Activated CD8-positive, alpha-beta T cell treated with anti-CD3 and anti-CD28 coated beads, Interleukin-2, amount 10 ng/mL, durations not matched to agents 7 days and 5 days (primary cell): ENCODE measurements at regions not wholly inside any gene's neighbourhood (a gene's known extent, or its start where the extent isn't known, plus 50 kb on each side); places are given as distances from the start of the nearest gene placed in this dataset.

Experiments used
- ATAC-seq: fragments of 150-1000 bp; cut with Tn5 transposase; one replicate; pipeline ENCODE4 v1.10.0; 2021; ENCODE audit warnings: moderate library complexity
- CTCF ChIA-PET: fragments of 350-600 bp; sonication (Branson Sonifier 250); formaldehyde crosslinking; loops from one replicate; lab custom pipeline; 2021; ENCODE audit warnings: antibody characterized with exemption; lab: Charles Lee
- POLR2A ChIA-PET: fragments of 350-600 bp; sonication (Branson Sonifier 250); formaldehyde crosslinking; loops from one replicate; lab custom pipeline; 2021; ENCODE audit warnings: antibody characterized with exemption; lab: Charles Lee
- DNase-seq: peaks from one replicate; pipeline ENCODE4 v3.0.0-alpha.2; 2020
- H3K27ac Mint-ChIP-seq: one replicate; pipeline ENCODE4 v1.8.0; 2021; ENCODE audit warnings: mild to moderate bottlenecking, mixed read lengths
- H3K27me3 Mint-ChIP-seq: one replicate; pipeline ENCODE4 v1.8.0; 2021; ENCODE audit warnings: low read depth, mixed read lengths
- H3K36me3 Mint-ChIP-seq: one replicate; pipeline ENCODE4 v1.8.0; 2021; ENCODE audit warnings: low read depth, mixed read lengths
- H3K4me1 Mint-ChIP-seq: one replicate; pipeline ENCODE4 v1.8.0; 2021; ENCODE audit warnings: low read depth, mixed read lengths
- H3K4me3 Mint-ChIP-seq: one replicate; pipeline ENCODE4 v1.8.0; 2021; ENCODE audit warnings: mild to moderate bottlenecking, mixed read lengths
- H3K9me3 Mint-ChIP-seq: one replicate; pipeline ENCODE4 v1.8.0; 2022; ENCODE audit warnings: mixed read lengths; ENCODE audit not compliant: insufficient read depth

DNA sequence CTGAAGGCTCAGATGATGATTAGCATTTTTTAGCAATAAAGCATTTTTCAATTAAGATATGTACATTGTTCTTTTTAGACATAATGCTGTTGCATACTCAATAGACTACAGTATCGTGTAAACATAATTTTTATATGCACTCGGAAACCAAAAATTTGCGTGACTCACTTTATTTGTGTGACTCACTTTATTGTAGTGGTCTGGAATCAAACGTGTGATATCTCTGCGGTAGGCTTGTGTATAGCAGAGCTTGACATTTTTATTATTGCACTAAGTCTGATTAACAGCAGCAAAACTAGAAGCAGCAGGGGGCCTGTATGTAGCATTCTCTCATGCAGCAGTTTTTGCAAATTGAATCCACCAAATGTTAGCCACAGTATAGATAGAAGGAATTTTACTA, 119.1 kb upstream of the PRDX4 start:
- ATAC-seq: no peak
- H3K4me1 Mint-ChIP-seq: no peaks in the 10 kb centered on the region
- POLR2A ChIA-PET: no interaction called here
- no peak overlapping the region for H3K4me3 Mint-ChIP-seq
- no peaks in the 10 kb centered on the region for H3K9me3 Mint-ChIP-seq
- CTCF ChIA-PET: no interaction called here
- H3K27me3 Mint-ChIP-seq: peaks cover 2% of the 10 kb centered on the region
- H3K36me3 Mint-ChIP-seq: no peaks in the 10 kb centered on the region
- H3K27ac Mint-ChIP-seq: no peak overlapping the region
- DNase-seq: no peak

DNA sequence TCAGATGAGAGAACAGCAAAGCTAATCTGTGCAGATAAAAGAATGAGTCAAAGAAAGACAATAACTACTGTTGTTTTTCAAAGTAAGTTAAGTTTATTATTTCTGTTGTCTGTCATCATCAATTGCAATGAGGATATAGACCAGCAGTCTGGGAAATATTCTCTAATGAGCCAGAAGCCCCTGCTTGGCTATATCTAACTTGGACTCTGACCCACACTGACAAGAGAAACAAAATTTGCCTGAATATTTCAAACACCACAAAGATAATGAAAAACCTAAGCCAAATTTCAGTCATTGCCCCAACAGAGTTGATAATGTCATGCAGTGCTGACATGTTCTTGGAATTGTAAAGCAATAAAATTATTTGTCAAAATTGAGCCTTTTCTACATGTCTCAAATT, 115.0 kb upstream of the PRDX4 start:
- H3K4me1 Mint-ChIP-seq: no peaks in the 10 kb centered on the region
- no peaks in the 10 kb centered on the region for H3K27me3 Mint-ChIP-seq
- DNase-seq: no peak
- H3K27ac Mint-ChIP-seq: no peak overlapping the region
- H3K9me3 Mint-ChIP-seq: no peaks in the 10 kb centered on the region
- H3K36me3 Mint-ChIP-seq: no peaks in the 10 kb centered on the region
- ATAC-seq: no peak
- ChIA-PET CTCF (interaction anchor here (1.0 to 2.2 kb wide), 2 partner anchors 41 to 350 kb away, joined by 3 to 6 read pairs; no protein-coding TSS in a partner anchor), POLR2A (no interaction called here)
- H3K4me3 Mint-ChIP-seq: no peak overlapping the region

DNA sequence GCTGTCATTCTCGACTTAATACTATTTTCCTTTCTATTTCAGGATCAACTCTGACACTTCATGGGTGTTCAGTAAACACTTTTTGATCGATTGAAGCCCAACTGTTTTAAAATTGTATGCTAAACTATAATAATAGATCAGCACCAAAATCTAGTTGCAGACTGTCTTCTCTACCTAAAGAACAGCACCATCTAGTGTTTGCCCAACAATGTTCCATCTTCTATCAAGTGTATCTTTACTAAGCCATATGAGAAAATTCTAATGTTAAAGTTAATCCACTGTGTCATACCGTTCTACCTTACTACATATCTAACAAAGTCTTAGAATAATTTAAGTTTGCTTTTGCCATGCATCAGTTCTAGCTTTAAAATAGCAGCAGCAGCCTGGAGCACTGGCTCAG, 113.0 kb upstream of the PRDX4 start:
- no peak overlapping the region for H3K4me3 Mint-ChIP-seq
- H3K27me3 Mint-ChIP-seq: no peaks in the 10 kb centered on the region
- ChIA-PET POLR2A (no interaction called here), CTCF (no interaction called here)
- no peak for DNase-seq
- no peaks in the 10 kb centered on the region for H3K9me3 Mint-ChIP-seq
- no peak overlapping the region for H3K27ac Mint-ChIP-seq
- no peak for ATAC-seq
- H3K4me1 Mint-ChIP-seq: no peaks in the 10 kb centered on the region
- H3K36me3 Mint-ChIP-seq: no peaks in the 10 kb centered on the region

DNA sequence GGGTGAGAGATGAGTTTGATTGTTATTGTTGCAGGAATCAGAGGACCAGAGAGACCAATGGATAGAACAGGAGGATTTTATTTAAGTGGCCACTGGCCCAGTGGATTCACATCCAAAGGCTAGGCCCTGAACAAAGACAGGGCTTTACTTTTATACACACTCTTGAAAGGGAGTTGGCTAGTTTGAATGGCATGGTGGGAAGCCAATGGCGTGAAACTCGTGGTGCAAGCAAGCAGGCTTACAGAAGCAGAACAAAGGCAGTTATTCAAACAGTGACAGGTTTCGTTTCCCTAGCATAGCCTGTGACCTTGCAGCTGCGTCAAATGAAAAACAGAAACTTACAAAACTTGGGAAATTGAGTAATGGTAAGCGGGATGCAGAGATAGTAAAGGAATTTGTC, 110.2 kb upstream of the PRDX4 start:
- Mint-ChIP-seq H3K36me3 (no peaks in the 10 kb centered on the region), H3K9me3 (no peaks in the 10 kb centered on the region), H3K4me1 (no peaks in the 10 kb centered on the region), H3K27ac (no peak overlapping the region), H3K27me3 (no peaks in the 10 kb centered on the region), H3K4me3 (no peak overlapping the region)
- ChIA-PET CTCF (no interaction called here), POLR2A (no interaction called here)
- no peak for DNase-seq
- no peak for ATAC-seq

DNA sequence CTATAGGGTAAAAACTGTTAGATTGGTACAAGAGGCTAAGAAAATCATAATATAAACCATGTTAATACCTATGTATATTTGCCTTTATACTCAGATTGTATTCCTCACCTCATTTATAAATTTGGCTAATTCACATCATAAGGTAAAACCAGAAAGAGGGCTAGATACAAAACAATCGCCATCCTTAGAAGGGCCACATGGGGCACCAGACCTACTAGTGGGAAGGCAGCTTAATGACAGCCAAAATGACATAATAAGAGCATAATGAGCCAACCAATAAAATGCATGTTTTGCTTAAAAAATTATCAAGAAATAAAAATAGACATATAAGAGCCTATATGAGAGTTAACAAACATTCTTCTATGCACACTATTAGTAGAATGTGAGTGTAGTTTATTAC, 107.3 kb upstream of the PRDX4 start:
- no peaks in the 10 kb centered on the region for H3K9me3 Mint-ChIP-seq
- no peak overlapping the region for H3K27ac Mint-ChIP-seq
- no peak overlapping the region for H3K4me3 Mint-ChIP-seq
- no peaks in the 10 kb centered on the region for H3K4me1 Mint-ChIP-seq
- H3K36me3 Mint-ChIP-seq: no peaks in the 10 kb centered on the region
- DNase-seq (no peak), ATAC-seq (no peak)
- POLR2A ChIA-PET: no interaction called here
- CTCF ChIA-PET: no interaction called here
- H3K27me3 Mint-ChIP-seq: no peaks in the 10 kb centered on the region

DNA sequence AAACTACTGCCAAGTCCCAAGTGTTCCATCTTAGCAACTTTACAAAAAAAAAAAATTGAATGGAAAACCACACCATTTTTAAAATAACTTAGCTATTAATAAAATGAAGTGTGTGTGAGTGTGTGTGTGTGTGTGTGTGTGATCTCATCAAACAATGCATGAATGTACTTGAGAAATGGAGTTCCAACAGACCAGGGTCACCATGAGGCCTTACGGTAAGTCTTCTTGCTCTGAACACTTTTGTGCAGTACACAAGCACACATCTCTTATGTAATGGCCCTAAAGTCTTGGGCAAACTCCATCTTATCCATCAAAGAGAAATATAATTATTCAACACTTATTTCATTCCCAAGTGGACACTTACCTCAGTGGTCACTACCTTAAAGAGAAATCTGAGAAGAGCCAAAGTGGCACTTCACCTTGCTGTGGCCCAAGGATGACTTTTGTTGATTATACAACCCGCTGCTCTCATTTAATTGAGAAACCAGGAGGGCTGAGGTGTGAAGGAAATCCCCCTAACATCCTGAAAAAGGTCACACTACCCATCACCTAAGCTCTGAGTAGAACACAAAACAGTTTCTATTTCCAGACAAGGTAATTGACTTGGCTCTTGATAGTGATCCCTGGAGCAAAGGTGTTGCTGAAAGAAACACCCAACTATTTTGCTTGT, 96.5 kb upstream of the PRDX4 start:
- no peak for DNase-seq
- peaks cover 6% of the 10 kb centered on the region for H3K27me3 Mint-ChIP-seq
- no peaks in the 10 kb centered on the region for H3K4me1 Mint-ChIP-seq
- H3K9me3 Mint-ChIP-seq: no peaks in the 10 kb centered on the region
- no peaks in the 10 kb centered on the region for H3K36me3 Mint-ChIP-seq
- no peak overlapping the region for H3K27ac Mint-ChIP-seq
- H3K4me3 Mint-ChIP-seq: no peak overlapping the region
- no peak for ATAC-seq
- ChIA-PET CTCF (no interaction called here), POLR2A (no interaction called here)

DNA sequence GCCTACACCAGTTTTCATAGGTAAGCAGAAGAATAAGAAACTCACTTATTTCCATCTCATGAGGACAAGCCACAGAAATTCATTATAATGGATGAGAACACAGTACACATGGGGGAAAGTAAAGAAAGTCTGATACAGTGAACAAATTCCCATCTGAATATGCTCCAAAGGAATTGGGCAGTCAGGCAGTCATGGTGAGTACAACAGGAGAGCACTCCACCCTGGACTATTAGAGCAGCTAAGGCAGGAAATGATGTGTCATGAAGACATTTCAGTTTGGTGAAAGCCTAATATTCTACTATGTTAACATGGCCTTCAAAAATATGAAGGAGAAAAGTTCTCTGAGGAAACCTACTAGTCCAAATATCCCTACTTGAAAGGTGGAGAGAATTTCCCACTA, 92.0 kb upstream of the PRDX4 start:
- ChIA-PET POLR2A (no interaction called here), CTCF (no interaction called here)
- ATAC-seq (no peak), DNase-seq (no peak)
- H3K27me3 Mint-ChIP-seq: peaks cover 6% of the 10 kb centered on the region
- no peaks in the 10 kb centered on the region for H3K9me3 Mint-ChIP-seq
- no peak overlapping the region for H3K4me3 Mint-ChIP-seq
- H3K4me1 Mint-ChIP-seq: no peaks in the 10 kb centered on the region
- no peaks in the 10 kb centered on the region for H3K36me3 Mint-ChIP-seq
- H3K27ac Mint-ChIP-seq: no peak overlapping the region

DNA sequence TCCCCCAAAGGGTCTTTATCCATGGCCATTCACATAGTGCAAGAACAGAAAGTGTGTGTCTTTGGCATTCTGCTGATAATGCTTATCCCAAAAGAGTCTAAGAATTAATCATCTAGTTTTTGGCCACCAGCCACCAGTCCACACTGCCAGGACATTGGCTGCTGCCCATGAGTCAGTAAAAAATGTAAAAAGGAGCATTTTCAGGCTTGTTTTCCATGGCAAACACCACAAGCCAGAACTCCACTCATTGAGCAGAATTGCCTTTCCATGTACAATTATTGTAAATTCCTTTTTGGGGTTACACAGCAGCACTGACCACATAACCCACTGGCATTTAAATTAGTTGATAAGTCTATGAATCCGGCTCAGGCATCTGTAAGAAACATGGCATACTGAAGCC, 89.2 kb upstream of the PRDX4 start:
- H3K4me3 Mint-ChIP-seq: no peak overlapping the region

DNA sequence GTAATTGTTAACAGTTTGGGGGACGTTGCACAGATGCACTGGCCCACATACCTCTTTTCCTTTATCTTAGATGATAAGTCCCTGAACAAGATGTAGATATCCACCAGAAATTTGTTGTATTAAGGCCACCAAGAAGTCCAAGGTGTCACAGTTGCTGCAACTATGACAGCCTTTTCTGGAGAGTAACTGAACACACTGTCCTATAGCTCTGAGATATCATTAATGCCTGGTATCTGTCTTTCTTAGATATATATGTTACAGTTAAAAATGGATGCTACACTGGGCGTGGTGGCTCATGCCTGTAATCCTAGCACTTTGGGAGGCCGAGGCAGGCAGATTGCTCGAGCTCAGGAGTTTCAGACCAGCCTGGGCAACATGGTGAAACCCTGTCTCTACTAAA, 77.8 kb upstream of the PRDX4 start:
- ChIA-PET CTCF (no interaction called here), POLR2A (no interaction called here)
- Mint-ChIP-seq H3K27me3 (no peaks in the 10 kb centered on the region), H3K36me3 (no peaks in the 10 kb centered on the region), H3K4me1 (no peaks in the 10 kb centered on the region), H3K27ac (no peak overlapping the region), H3K4me3 (no peak overlapping the region), H3K9me3 (no peaks in the 10 kb centered on the region)
- ATAC-seq (no peak), DNase-seq (no peak)

More for the DNA sequence above, 89.2 kb upstream of the PRDX4 start:
- ATAC-seq (no peak), DNase-seq (no peak)
- Mint-ChIP-seq H3K27ac (no peak overlapping the region), H3K36me3 (no peaks in the 10 kb centered on the region), H3K9me3 (no peaks in the 10 kb centered on the region), H3K4me1 (no peaks in the 10 kb centered on the region), H3K27me3 (peaks cover 2% of the 10 kb centered on the region)
- POLR2A ChIA-PET: no interaction called here
- CTCF ChIA-PET: no interaction called here

DNA sequence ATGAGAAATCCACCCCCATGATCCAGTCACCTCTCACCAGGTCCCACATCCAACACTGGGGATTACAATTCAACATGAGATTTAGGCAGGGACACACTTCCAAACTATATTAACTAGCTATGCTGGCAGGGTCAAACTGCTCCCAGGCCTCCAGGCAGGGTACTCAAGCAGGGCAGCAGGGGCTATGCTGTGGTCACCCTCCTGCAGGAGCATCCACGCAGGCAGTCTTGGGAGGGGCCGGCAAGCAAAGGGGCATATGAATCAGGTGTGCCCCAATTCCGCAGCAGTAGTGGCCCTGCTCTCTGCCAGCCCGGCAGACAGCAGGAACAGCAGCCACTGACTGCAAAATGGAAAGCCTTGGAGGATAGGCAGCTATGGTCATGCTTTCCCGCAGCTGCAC, 74.6 kb upstream of the PRDX4 start:
- Mint-ChIP-seq H3K36me3 (no peaks in the 10 kb centered on the region), H3K4me1 (no peaks in the 10 kb centered on the region), H3K4me3 (no peak overlapping the region), H3K27me3 (no peaks in the 10 kb centered on the region), H3K9me3 (no peaks in the 10 kb centered on the region), H3K27ac (no peak overlapping the region)
- ChIA-PET POLR2A (no interaction called here), CTCF (no interaction called here)
- ATAC-seq (no peak), DNase-seq (no peak)

DNA sequence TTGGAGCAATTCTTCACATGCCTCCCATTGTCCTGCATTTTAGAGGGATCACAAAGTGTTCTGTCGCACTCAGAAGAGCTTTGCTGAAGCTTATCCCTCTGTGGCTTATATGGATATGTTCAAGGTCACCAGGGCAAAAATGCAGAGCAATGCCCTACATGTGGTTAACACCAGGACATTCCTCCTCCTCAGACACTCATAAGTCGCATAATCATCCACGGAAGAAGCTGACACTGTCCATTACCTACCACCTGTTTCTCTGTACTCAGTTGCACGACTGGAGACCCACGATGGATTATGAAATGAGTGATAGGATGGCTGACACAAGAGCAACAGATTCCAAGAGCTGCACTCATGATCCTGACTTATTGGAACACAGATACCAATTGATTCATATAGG, 68.7 kb upstream of the PRDX4 start:
- no peaks in the 10 kb centered on the region for H3K36me3 Mint-ChIP-seq

DNA sequence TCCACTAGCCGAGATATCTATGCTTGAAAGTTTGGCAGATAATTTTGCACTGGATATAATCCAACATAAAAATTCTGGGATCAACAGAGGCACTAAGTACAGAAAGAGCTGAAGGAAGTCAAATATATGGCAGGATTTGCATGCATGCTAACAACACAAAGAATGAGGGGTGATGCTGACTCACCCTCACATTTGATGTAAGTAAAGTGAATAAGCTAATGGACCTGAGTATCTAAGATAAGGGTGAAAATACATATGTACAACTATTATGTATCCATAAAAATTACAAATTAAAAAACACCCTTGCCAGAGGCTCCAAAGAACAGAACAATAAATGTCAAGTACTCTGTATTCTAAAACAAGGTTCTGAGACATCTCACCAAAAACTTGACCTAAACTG, 63.8 kb upstream of the PRDX4 start:
- H3K9me3 Mint-ChIP-seq: no peaks in the 10 kb centered on the region
- CTCF ChIA-PET: no interaction called here
- no peaks in the 10 kb centered on the region for H3K36me3 Mint-ChIP-seq
- H3K4me1 Mint-ChIP-seq: no peaks in the 10 kb centered on the region
- POLR2A ChIA-PET: no interaction called here
- no peak overlapping the region for H3K4me3 Mint-ChIP-seq
- DNase-seq: no peak
- no peak overlapping the region for H3K27ac Mint-ChIP-seq
- ATAC-seq: no peak
- no peaks in the 10 kb centered on the region for H3K27me3 Mint-ChIP-seq

More for the DNA sequence above, 68.7 kb upstream of the PRDX4 start:
- Mint-ChIP-seq H3K4me1 (no peaks in the 10 kb centered on the region), H3K27me3 (no peaks in the 10 kb centered on the region), H3K27ac (no peak overlapping the region), H3K4me3 (no peak overlapping the region), H3K9me3 (no peaks in the 10 kb centered on the region)
- ChIA-PET POLR2A (no interaction called here), CTCF (no interaction called here)
- ATAC-seq (no peak), DNase-seq (no peak)

DNA sequence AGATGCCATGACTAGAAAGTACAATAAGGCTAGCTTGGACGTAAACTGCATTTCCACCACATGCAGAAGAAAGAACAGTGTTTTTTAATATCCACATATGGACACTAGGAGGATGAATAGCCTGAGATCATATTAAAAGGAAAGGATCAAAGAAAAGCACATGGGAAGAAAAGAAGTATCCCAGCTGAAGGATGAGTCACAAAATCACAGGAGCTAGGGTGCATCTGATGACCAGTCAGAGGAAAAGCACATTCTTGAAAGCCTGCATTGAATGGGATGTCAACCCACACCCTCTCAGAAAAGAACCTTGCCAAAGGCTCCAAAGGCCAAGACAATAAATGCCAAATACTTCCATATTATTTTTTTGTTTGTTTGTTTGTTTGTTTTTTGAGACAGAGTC, 56.8 kb upstream of the PRDX4 start:
- ATAC-seq: no peak
- Mint-ChIP-seq H3K27ac (no peak overlapping the region), H3K27me3 (peaks cover 5% of the 10 kb centered on the region), H3K4me3 (no peak overlapping the region), H3K36me3 (no peaks in the 10 kb centered on the region), H3K4me1 (no peaks in the 10 kb centered on the region), H3K9me3 (no peaks in the 10 kb centered on the region)
- no peak for DNase-seq
- ChIA-PET POLR2A (no interaction called here), CTCF (no interaction called here)
